ENCODE measurements at regions not wholly inside any gene's neighbourhood (a gene's known extent, or its start where the extent isn't known, plus 50 kb on each side); places are given as distances from the start of the nearest gene placed in this dataset.

DNA sequence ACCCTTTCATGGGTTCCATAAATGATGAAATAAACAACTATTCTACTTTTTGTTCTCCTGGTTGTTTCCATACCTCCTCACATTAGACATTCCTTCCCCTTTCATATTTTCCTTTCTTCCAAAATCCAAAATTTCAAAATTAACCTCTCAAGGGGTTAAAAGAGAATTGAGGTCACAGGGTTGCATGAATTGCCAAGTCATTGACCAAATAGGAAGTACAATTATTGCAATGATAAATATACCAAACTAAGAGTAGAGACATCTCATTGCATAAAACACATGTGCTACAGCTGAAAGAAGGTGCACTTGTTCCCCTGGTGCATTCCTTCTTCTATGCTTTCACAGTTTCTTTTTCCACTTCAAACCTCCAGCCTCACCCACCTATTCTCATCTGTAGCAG lies 136.1 kb downstream of the KCTD12 start:
- no peak for DNase-seq (ENCODE audit: low spot score)

DNA sequence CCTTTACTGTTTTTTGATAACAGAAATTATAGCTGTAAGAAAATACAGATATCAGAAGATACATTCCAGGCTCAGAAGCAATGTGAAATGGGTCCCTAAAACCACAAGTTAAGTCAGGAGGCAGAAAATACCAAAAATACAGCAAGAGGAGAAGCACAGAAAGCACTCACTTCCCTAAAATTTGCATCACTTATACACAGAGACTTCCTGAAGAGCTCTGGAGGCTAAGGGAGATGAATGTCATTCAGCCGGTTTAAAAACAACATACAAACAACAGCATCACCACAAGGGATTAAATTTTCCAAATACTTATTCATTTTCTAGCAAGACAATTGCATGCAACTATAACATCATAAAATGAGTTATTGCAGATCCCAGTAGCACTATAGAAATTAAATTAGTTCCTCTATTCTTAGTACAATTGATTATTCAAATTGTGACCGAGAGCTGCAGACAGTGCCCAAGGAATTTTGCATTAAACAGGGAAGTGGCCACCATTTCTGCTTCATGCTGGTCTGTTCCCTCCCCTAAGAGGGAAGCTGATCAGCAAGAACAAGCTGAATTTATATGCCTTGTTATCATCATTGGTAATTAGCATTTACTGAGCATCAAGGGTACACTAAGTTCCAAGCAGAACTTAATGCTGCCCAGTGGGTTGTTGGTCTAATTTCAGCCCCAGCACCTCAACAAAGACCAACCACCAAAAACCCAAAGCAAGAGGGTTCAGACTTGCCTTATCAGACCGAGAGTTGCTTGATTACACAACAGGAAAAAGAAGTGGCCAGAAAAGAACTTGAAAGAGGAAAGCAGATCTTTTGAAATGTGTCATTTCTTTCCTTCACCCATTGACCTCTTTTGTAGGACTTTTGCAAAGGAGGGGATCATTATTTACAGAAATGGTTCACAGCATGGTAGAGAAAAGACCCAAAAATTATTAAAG lies 140.7 kb downstream of the KCTD12 start:
- no peak for DNase-seq (ENCODE audit: low spot score)

DNA sequence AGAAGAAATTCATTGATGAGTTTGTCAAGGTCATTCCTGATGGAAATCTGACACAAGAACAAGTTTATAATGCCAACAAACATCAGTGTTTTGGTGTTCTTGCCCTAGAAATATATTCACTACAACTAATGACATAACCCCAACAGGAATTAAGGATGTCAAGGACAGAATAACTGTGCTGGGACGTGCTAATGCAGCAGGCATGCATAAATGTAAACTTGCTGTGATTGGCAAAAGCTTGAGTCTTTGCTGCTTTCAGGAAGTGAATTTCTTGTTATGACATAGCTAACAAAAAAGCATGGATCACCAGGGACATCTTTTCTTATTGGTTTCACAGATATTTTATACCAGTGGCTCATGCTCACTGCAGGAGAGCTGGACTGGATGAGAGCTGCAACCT lies 144.6 kb downstream of the KCTD12 start:
- no peak for DNase-seq (ENCODE audit: low spot score)

DNA sequence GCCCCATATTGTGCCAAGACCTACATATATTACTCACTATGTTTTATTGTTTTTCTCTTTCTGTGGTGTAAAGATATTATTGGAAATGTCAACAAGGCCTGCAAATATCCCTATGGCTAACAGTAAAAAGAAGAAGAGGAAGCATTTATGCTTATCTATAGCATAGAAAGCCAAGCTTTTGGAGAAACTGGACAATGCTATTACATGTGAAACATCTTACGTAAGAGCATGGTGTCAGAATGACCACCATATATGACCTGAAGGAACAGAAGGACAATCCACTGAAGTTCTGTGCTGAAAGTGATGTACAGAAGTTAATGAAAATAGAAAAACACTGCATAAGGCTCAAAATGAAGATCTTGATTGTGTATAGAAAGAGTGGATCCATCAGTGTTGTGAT lies 145.2 kb downstream of the KCTD12 start:
- no peak for DNase-seq (ENCODE audit: low spot score)

DNA sequence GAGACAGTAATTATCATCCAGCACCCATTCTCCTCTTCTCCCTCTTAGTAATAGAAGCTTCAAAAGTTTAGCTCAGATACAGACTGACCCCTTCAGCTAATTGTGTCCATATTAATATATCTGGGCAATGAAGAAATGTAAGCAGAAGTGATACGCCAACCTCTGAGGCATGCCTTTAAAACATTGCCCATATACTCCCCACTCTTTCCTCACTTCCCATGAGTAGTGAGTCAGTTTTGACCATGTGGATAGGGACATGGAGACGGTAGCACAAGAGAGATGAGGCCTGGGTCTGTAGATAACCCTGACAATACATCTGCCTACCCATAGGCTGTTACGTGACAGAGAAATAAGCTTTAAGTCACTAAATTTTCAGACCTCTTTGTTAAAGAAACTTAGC lies 147.6 kb downstream of the KCTD12 start:
- DNase-seq (ENCODE audit: low spot score), result no peak

DNA sequence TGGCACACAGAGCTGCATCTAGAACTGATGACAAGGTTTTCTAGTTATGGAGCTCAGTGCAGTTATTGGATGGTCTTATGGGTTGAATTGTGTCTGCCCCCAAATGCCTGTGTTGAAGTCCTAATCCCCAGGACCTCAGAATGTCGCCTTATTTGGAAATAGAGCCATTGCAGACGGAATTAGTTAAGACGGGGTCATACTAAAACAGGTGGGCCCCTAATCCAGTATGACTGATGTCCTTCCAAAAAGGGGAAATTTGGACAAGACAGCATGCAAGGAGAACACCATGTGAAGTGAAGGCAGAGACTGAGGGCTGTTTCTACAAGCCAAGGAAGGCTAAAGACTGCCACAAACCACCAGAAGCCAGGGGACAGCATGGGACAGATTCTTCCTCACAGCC lies 148.7 kb downstream of the KCTD12 start:
- no peak for DNase-seq (ENCODE audit: low spot score)

DNA sequence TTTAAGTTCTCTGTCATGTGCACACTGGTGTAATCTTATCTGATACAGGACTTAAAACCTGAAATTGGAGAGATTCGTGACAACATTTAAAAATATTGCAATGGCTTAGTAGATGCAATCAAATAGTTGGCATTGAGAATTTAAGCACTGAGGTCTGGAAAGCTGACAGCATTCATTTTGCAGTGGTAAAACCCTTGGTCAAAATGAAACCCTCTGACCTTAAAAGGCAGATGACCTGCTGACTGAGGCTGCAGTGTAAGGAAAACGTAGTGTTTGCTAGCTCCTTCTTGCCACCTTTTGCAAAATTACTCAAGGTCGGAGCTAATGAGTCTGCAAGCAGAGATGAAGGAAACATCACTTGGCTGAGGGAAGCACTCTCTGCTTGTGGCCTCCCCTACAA lies 150.6 kb downstream of the KCTD12 start:
- DNase-seq (ENCODE audit: low spot score), result no peak

DNA sequence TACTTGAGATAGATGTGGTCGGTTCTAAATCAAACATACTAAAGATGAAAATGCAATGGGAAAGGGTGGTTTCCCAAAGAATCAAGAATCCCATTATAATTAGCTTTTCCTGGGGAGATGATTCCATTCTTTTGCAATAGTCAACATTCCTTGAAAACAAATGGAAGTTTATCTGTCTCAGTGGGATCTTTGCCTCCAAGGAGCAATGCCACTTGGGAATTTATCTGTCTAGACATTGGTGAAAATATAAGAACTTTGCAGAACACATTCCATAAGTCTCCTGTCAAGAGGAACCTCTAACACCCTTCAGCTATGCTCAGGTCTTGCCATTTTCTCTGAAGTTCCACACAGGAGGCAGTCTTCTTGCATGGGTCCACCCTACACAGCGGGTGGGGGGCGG lies 152.5 kb downstream of the KCTD12 start:
- no peak for DNase-seq (ENCODE audit: low spot score)

DNA sequence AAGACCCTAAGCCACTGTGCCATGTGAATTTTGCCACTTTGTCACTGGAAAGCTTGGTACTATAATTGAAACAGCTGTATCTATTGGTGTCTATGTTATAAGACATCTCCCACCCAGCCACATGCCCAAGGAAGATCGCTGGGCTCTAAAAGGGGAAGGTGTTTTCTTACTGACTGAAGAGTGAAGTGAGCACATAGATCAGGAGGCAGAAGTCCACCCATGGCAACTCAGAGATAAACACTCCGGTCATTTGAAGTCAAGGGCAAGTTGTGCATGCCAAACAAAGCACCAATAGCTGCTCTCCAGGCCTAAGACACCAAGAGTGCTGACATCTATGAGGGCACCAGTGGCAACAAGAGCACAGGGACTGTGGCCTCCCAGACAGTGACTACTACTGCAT lies 153.8 kb downstream of the KCTD12 start:
- DNase-seq (ENCODE audit: low spot score), result no peak

DNA sequence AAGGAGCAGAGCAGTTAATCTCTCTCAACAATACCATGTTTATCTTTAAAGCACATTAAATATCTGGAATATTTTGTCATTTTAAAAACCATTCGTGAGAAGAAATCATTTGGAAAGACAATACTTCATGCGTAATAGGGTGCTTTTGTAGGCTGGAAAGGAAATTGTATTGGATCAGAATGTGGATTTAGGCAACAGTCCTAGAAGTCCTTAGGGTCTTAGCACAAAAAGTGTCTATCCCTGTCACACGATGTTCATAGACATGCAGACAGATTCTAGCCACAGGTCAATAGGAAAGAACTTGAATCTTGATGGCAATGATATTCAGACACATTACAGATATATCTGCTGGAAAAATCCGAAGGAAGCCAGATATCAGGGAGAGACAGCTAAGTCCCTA lies 156.0 kb downstream of the KCTD12 start:
- DNase-seq (ENCODE audit: low spot score), result no peak

DNA sequence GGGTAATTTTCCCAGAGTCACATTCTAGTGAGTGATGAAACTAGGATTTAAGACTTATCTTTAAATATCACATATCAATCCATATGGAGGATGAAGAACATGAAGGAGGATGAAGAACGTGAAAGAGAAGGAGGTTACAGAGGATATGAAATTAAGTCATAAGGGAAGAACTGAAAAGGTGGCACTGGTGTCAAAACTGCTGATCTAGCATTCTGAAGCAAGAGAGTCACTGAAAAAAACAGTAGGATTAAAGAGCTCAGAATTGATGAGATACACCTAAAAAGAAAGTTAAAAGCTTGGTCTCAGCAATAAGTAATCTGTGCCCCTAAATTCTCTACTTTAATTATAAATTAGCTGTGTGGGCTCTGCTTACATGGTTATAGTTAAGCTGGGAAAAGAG lies 156.5 kb downstream of the KCTD12 start:
- DNase-seq (ENCODE audit: low spot score), result no peak

DNA sequence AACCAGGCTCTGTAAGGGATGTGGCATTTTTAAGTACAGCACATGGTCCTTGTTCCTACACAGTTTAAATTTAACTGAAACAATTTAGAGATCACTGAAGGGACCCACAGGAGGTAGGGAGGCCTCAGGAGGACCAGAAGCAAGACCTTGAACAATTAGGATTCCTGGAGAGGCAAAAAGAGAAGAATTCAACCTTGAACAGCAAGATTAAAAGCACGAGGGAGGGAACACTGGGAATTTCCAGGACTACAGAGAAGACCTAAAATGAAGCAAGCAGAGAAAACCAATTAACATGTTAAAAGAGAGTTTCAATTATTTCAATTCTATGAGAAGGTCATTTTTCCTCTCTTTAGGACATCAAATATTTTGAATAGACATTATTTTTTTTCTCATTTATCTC lies 160.3 kb downstream of the KCTD12 start:
- no peak for DNase-seq (ENCODE audit: low spot score)

DNA sequence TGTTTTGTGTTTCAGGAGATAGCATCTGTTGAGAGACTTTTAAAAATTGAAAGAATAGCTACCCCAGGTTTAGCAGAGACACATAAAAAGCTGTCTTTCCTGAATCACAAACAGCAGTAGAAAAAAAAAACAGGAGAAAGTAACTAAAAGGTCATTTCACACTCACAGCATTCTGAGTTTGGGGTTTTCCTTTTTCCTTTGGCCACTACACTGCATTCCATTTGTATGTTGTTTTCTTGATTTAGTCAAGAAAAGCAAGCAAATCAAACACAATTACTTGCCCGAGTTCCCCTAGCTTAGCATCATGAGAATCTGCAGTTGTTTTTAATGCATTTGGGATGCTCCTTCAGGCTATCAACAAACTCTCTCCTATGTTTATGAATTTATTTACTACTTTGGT lies 161.0 kb downstream of the KCTD12 start:
- DNase-seq (ENCODE audit: low spot score), result no peak

DNA sequence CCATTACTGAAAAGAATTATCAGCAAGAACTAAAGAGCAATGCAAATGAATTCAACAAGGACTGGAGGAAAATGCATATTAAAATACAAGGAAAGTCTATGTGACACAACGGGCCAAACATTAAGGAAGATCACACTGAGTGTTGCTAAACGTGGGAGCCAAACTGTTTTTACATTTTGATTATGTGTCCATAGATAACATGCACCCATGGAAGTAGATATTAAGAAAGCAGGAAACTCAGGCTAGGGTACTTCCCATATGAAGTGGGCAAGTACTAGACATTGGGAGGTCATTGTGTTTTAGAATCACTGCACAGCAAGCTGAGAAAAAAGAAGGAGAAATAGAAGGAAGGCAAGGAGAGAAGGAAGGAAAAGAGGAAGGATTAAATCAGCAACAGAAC lies 161.8 kb downstream of the KCTD12 start:
- no peak for DNase-seq (ENCODE audit: low spot score)

DNA sequence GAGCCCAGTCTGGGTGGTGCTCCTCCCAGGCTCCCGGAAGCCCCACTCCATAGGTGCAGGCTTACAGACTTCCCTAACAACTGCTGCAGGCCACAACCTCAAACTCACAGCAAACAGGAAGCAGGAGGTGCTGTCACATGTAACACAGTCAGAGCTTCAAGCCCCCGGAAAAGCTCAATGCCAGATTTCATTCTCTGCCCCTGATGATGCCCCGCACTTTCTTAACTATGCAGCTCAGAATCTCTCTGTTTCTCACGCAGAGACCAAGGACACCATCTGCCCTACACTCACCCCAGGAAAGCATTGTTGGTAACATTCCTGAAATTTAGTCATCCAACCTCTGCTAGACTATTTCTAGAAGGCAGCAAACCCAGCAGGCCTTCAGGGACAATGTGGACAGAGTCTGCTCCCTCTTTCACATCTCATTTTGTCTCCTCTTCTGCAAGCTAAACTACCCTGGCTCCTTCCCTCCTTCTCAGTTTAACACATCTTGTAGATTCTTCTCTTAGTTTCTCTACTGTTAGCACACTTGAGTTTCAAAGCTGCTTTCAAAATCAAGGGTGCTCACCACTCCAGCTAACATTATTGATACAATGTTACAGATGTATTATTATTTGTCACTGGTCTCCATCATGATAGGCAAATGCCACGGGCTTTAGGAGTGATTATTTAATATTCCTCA lies 162.5 kb downstream of the KCTD12 start:
- DNase-seq (ENCODE audit: low spot score), result no peak

DNA sequence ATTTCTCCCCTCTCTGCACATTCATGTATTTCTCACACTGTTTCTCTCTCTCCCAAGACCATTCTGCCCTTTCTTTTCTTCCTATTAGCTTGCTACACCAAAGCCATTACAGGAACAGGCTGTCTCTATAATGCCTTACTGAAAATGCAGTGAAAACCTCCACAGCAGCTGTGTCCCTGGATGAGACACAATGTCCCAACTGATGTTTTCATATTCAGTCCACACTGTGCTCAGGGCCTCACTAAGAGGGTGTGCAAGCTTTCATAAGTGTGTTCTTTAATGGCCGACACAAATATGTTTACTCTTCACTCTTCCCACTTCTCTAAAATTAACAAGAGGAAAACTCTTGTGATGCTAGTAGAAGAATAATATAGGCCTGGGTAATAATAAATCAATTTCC lies 163.4 kb downstream of the KCTD12 start:
- DNase-seq (ENCODE audit: low spot score), result no peak

DNA sequence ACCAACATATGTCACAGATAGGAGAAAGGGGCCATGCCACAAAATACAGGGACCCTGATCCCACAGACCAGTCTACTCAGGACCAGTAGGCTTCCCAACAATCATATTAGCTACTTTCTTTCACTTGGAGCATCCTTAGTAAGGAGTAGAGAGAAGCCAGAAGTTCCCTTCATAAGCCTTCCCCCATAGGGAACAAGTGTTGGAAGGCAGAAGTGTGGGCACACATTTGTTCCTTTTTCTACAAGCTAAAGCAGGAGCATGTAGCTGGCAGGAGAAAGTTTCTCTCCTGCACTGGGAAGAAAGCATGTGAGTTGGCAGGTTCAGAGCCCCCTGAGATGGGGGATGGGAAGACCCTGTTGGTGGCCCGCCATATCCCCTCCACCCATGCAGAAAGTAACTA lies 165.4 kb downstream of the KCTD12 start:
- DNase-seq (ENCODE audit: low spot score), result no peak

DNA sequence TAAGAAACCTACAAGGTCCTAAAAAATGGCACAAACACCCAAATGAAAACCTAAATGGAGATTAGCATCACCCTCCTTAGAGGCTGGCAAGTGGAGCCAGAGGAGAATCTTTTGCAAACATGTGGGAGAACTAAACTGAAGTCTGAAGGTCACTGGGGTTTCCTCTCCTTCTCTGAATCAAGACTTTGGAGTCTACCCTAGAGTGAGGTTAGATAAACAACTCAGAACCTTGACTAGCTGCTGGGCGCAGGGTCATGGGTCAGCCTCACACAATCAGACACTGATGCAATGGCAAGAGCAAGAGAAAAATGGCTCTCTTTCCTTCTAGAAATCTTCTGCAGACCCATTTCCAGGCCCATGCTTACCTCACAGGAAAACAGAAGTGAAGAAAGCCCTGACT lies 165.8 kb downstream of the KCTD12 start:
- DNase-seq (ENCODE audit: low spot score), result no peak

DNA sequence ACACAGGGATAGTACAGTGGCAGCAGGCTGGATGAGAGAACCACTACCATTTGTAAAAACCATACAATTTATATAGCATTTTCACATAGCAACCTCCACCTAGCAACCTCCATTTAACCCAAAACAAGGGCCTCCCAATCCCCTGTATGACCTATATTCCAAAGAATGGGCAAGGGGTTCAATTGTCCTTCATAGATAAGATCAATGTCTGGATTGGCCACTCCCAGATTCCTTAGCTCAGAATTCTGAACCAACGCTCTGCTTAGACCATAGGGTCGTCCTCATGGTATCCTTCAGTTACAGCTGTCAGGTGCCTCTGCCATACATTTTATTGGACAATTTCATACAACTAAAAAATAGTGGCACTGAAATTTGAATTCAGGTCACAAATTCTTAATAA lies 166.2 kb downstream of the KCTD12 start:
- DNase-seq (ENCODE audit: low spot score), result no peak

DNA sequence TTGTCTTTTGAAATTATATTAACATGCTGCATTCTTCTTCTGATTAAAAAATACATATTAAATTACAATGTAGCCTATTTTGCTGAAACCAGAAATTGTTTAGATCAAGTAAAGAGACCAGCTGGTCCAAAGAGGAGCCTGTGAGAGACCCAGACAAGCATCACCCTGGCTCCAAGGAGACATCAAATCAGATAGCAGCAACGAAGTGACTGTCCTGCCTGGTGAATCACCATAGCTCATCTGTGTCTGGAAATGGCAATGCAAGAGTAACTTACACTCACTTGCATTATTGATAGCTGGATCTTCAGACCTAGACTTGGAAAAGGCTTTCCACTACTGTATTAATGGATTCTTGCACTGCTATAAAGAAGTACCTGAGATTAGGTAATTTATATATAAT lies 169.1 kb downstream of the KCTD12 start:
- no peak for DNase-seq (ENCODE audit: low spot score)

DNA sequence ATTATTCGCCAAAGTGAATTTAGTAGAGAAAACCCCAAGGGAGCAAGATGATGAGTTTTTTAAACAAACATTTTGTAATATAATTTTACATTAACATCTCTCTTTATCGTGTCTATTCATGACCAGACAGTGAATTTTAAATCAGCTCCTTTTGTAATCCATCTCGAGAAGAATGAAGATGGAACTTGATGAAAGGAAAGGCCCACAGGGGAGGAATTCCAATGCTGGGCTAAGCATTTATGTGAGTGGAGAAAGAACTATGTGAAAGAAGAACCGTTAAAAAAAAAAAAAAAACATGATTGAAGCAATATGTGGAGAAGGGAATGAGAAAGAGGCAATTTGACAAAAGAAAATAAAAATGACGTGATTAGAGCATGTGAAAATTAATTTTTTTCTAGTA lies 170.6 kb downstream of the KCTD12 start:
- DNase-seq (ENCODE audit: low spot score), result no peak

DNA sequence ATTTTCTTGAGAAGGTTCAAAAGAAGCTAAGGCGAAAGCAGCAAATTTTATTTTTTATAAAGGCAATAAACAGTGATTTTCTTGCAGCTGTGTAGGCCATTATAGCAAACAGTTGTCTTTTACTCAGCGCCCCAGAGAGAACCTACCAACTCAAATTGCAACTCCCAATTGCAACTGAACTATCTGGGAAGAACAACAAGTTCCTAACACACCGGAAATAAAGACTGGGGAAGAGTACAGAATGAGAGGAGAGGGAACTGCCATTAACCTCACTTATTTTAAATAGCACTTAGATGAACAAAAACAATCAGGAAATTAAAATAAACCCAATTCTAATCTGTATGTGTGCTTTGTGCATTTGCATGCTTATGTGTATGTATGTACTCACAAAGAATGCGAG lies 171.1 kb downstream of the KCTD12 start:
- DNase-seq (ENCODE audit: low spot score), result no peak

DNA sequence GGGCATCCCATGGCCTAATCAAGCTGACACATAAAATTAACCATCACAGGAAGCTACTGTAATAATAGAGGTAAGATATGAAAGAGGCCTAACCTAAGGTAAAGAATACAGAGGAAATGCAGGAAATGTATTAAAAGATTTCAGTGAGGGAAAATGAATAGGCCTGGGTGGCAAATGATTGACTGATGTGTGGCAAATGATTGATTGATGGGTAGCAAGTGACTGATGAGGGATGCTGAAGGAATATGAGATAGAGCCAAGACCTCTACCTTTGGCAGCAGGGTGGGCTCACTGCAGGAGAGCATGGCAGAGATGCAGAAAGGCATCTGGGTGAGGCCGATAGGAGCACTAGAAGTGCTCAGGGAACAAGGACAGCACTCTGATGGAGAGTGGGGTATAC lies 172.9 kb downstream of the KCTD12 start:
- DNase-seq (ENCODE audit: low spot score), result no peak

Measured in LoVo (cell line).